ENCODE measurements at regions not wholly inside any gene's neighbourhood (a gene's known extent, or its start where the extent isn't known, plus 50 kb on each side); places are given as distances from the start of the nearest gene placed in this dataset.

DNA sequence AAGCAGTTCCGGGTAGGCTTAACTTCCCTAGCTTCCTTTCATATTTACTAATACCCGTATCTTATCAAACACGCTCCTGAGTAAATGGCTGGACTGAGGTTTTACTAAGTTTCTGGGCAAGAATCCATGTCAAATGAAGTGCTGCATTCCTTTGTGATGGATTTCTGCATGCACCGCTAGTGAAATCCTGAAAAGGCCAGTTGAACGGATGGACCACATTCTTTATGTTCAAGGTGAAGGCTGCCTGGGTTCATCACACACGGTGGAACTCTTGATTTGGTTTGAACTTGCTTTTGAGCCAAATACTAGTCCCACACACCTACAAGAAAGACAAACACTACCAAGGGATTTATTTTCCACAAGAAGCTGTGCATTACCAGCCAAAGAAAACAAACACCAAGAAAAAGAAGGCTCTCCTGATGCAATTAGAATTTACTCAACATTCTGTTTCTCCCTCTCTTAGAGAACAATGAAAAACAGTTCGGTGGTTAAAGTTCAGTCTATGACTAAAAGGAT is 255.0 kb upstream of the SEMA3C start:
- no peak for TF ChIP-seq EEA1 (CRISPR knock-in tag; IDR thresholded peaks at IDR 0.05; ENCODE audit: borderline replicate concordance)
- TF ChIP-seq, protein P1, sequence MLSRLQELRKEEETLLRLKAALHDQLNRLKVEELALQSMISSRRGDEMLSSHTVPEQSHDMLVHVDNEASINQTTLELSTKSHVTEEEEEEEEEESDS (CRISPR knock-in tag; IDR thresholded peaks at IDR 0.05; ENCODE audit: borderline replicate concordance), result no peak
- TF ChIP-seq, protein P2, sequence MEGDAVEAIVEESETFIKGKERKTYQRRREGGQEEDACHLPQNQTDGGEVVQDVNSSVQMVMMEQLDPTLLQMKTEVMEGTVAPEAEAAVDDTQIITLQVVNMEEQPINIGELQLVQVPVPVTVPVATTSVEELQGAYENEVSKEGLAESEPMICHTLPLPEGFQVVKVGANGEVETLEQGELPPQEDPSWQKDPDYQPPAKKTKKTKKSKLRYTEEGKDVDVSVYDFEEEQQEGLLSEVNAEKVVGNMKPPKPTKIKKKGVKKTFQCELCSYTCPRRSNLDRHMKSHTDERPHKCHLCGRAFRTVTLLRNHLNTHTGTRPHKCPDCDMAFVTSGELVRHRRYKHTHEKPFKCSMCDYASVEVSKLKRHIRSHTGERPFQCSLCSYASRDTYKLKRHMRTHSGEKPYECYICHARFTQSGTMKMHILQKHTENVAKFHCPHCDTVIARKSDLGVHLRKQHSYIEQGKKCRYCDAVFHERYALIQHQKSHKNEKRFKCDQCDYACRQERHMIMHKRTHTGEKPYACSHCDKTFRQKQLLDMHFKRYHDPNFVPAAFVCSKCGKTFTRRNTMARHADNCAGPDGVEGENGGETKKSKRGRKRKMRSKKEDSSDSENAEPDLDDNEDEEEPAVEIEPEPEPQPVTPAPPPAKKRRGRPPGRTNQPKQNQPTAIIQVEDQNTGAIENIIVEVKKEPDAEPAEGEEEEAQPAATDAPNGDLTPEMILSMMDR (CRISPR knock-in tag; IDR thresholded peaks at IDR 0.05), result no peak
- no peak for TF ChIP-seq CC2D1A (CRISPR knock-in tag; IDR thresholded peaks at IDR 0.05)
- no peak for TF ChIP-seq EZH2 (conservative IDR thresholded peaks at IDR 0.05; ENCODE audit: low read depth, low read length)
- no peak for TF ChIP-seq CEBPB (IDR thresholded peaks at IDR 0.05; ENCODE audit: borderline replicate concordance, low read depth, low read length)
- TF ChIP-seq KLF11 (CRISPR knock-in tag; IDR thresholded peaks at IDR 0.05), result no peak
- no peak for TF ChIP-seq RFX5 (IDR thresholded peaks at IDR 0.05; ENCODE audit: low read depth, low read length)
- no peak for TF ChIP-seq ZNF274 (CRISPR knock-in tag; IDR thresholded peaks at IDR 0.05)
- TF ChIP-seq FOSL2 (CRISPR knock-in tag; IDR thresholded peaks at IDR 0.05), result no peak

Measured in HepG2 (cell line).